ENCODE measurements at regions not wholly inside any gene's neighbourhood (a gene's known extent, or its start where the extent isn't known, plus 50 kb on each side); places are given as distances from the start of the nearest gene placed in this dataset.

GRCh38 chr2:41170589-41170988 lies 718.7 kb upstream of the SLC8A1 start:
- Histone ChIP-seq H3K27me3 (no peaks in the 10 kb centered on the region), H3K4me3 (no peak overlapping the region), H3K27ac (no peak overlapping the region), H3K4me1 (no peaks in the 10 kb centered on the region), H3K36me3 (no peaks in the 10 kb centered on the region), H3K9me3 (no peaks in the 10 kb centered on the region)
- intact Hi-C loops (cut with DNase I), result no loop called here
- no peak for TF ChIP-seq POLR2AphosphoS5 (IDR thresholded peaks at IDR 0.05)
- TF ChIP-seq EP300 (IDR thresholded peaks at IDR 0.05), result no peak
- no peak for TF ChIP-seq CTCF (IDR thresholded peaks at IDR 0.05)
- no peak for TF ChIP-seq POLR2A (IDR thresholded peaks at IDR 0.05)
- DNase-seq, result no peak
- WGBS, 2 donors, result 86 to 87% methylated on average over 1 of the region's 1 CpG

GRCh38 chr2:41180387-41180786 lies 728.5 kb upstream of the SLC8A1 start:
- TF ChIP-seq CTCF (IDR thresholded peaks at IDR 0.05) (no peak), EP300 (IDR thresholded peaks at IDR 0.05) (no peak), POLR2AphosphoS5 (IDR thresholded peaks at IDR 0.05) (no peak), POLR2A (IDR thresholded peaks at IDR 0.05) (no peak)

GRCh38 chr2:41182961-41183360 lies 731.1 kb upstream of the SLC8A1 start:
- Histone ChIP-seq H3K9me3 (no peaks in the 10 kb centered on the region), H3K27ac (no peak overlapping the region), H3K27me3 (no peaks in the 10 kb centered on the region), H3K4me3 (no peak overlapping the region), H3K4me1 (no peaks in the 10 kb centered on the region), H3K36me3 (no peaks in the 10 kb centered on the region)
- WGBS, 2 donors, result 76 to 84% methylated on average over 5 of the region's 5 CpGs
- no peak for TF ChIP-seq POLR2A (IDR thresholded peaks at IDR 0.05)
- no peak for TF ChIP-seq EP300 (IDR thresholded peaks at IDR 0.05)
- no peak for TF ChIP-seq POLR2AphosphoS5 (IDR thresholded peaks at IDR 0.05)
- TF ChIP-seq CTCF (IDR thresholded peaks at IDR 0.05), result no peak
- intact Hi-C loops (cut with DNase I), result no loop called here
- no peak for DNase-seq

More at GRCh38 chr2:41180387-41180786, 728.5 kb upstream of the SLC8A1 start:
- Histone ChIP-seq H3K9me3 (no peaks in the 10 kb centered on the region), H3K4me1 (no peaks in the 10 kb centered on the region), H3K36me3 (no peaks in the 10 kb centered on the region), H3K4me3 (no peak overlapping the region), H3K27me3 (no peaks in the 10 kb centered on the region), H3K27ac (no peak overlapping the region)
- no peak for DNase-seq
- WGBS, 2 donors, result 52 to 57% methylated on average over 2 of the region's 2 CpGs
- intact Hi-C loops (cut with DNase I), result no loop called here

GRCh38 chr2:41187376-41188122 lies 735.7 kb upstream of the SLC8A1 start:
- H3K4me1 ChIP-seq, result no peaks in the 10 kb centered on the region
- H3K9me3 ChIP-seq, result no peaks in the 10 kb centered on the region
- 74% methylated on average over 5 of the region's 5 CpGs for WGBS, 2 donors
- intact Hi-C loops (cut with DNase I), result no loop called here
- H3K36me3 ChIP-seq, result no peaks in the 10 kb centered on the region
- no peak overlapping the region for H3K4me3 ChIP-seq
- no peak for TF ChIP-seq EP300 (IDR thresholded peaks at IDR 0.05)
- no peak for TF ChIP-seq CTCF (IDR thresholded peaks at IDR 0.05)
- no peak for TF ChIP-seq POLR2A (IDR thresholded peaks at IDR 0.05)
- TF ChIP-seq POLR2AphosphoS5 (IDR thresholded peaks at IDR 0.05), result no peak
- DNase-seq, result no peak
- no peaks in the 10 kb centered on the region for H3K27me3 ChIP-seq
- no peak overlapping the region for H3K27ac ChIP-seq

GRCh38 chr2:41194230-41194629 lies 742.3 kb upstream of the SLC8A1 start:
- no peaks in the 10 kb centered on the region for H3K4me1 ChIP-seq
- no peaks in the 10 kb centered on the region for H3K9me3 ChIP-seq
- no peaks in the 10 kb centered on the region for H3K27me3 ChIP-seq
- TF ChIP-seq CTCF (IDR thresholded peaks at IDR 0.05) (no peak), POLR2AphosphoS5 (IDR thresholded peaks at IDR 0.05) (no peak), EP300 (IDR thresholded peaks at IDR 0.05) (no peak), POLR2A (IDR thresholded peaks at IDR 0.05) (no peak)
- intact Hi-C loops (cut with DNase I), result no loop called here
- WGBS, 2 donors, result 68% methylated on average over 5 of the region's 5 CpGs
- no peaks in the 10 kb centered on the region for H3K36me3 ChIP-seq
- H3K4me3 ChIP-seq, result no peak overlapping the region
- DNase-seq, result no peak
- H3K27ac ChIP-seq, result no peak overlapping the region

Data from sigmoid colon (tissue), 6 donors.